ENCODE measurements at regions not wholly inside any gene's neighbourhood (a gene's known extent, or its start where the extent isn't known, plus 50 kb on each side); places are given as distances from the start of the nearest gene placed in this dataset.
"Not testable (repeated sequence)": the region's sequence is repeated elsewhere in the genome, so short reads cannot be mapped to it uniquely, and the experiment has no call there.

DNA sequence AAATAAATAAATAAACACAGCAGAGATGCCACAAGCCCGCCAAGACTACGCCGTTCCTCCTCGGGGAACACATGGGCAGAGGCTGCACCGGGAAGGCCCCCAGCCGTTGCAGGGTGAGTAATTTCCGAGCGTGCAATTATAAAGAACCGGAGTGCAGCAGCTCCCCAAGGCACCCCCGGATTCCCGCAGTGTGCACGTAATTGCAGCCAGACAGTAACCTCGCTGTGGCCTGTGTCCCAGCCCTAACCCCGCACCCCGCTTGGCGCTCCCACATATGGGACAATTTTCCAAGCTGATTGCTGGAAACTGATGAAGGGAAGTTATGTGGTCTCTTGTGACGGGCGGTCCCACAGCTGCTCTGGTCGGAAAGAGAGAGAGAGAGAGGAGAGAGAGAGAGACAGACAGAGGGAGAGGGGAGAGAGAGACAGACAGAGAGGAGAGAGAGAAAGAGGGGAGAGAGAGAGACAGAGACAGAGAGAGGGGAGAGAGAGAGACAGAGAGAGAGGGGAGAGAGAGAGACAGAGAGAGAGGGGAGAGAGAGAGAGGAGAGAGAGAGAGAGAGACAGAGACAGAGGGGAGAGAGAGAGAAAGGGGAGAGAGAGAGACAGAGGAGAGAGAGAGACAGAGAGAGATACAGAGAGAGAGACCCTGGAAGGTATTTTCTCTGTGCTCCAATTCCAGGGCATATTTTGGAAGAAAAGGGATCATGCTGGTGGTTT lies 275.4 kb downstream of the SHOX start:
- Histone ChIP-seq H3K27me3 (ENCODE audit: insufficient read depth, low read length) (no peaks in the 10 kb centered on the region), H2AFZ (ENCODE audit: low read depth, low read length) (no peak overlapping the region), H3K4me1 (ENCODE audit: insufficient read depth, low read length) (no peaks in the 10 kb centered on the region)

DNA sequence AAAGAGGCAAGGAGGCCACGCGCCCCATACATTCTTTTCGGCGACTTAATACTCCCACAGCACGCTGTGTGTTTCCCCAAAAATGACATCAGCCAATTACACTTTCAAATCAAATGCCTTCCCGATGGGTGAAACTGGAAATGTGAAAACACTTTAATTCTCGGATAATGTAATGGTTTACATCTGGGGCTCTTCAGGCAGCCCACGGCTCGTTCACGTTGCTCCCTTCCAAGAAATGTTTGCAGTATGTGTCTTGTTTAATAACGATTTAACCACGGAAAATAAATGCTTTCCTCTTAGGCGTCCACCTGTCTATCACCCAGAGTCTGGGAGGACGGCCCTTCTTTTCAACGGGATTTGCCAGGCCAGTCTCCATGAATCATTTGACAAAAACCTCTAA lies 272.5 kb downstream of the SHOX start:
- Histone ChIP-seq H3K4me3 (ENCODE audit: low read length) (no peak overlapping the region), H3K4me1 (ENCODE audit: insufficient read depth, low read length) (no peaks in the 10 kb centered on the region), H3K27me3 (ENCODE audit: insufficient read depth, low read length) (no peaks in the 10 kb centered on the region), H3K36me3 (ENCODE audit: insufficient read depth, low read length) (no peaks in the 10 kb centered on the region), H2AFZ (ENCODE audit: low read depth, low read length) (no peak overlapping the region), H3K9me3 (ENCODE audit: low read length) (no peaks in the 10 kb centered on the region)

More for the DNA sequence above, 275.4 kb downstream of the SHOX start:
- Histone ChIP-seq H3K9me3 (ENCODE audit: low read length) (no peaks in the 10 kb centered on the region), H3K36me3 (ENCODE audit: insufficient read depth, low read length) (no peaks in the 10 kb centered on the region), H3K4me3 (ENCODE audit: low read length) (no peak overlapping the region)

GRCh38 chrX:896256-896655 lies 265.7 kb downstream of the SHOX start:
- Histone ChIP-seq H3K27me3 (ENCODE audit: insufficient read depth, low read length) (no peaks in the 10 kb centered on the region), H3K36me3 (ENCODE audit: insufficient read depth, low read length) (no peaks in the 10 kb centered on the region), H3K9me3 (ENCODE audit: low read length) (no peaks in the 10 kb centered on the region), H2AFZ (ENCODE audit: low read depth, low read length) (no peak overlapping the region), H3K4me1 (ENCODE audit: insufficient read depth, low read length) (no peaks in the 10 kb centered on the region), H3K4me3 (ENCODE audit: low read length) (no peak overlapping the region)

DNA sequence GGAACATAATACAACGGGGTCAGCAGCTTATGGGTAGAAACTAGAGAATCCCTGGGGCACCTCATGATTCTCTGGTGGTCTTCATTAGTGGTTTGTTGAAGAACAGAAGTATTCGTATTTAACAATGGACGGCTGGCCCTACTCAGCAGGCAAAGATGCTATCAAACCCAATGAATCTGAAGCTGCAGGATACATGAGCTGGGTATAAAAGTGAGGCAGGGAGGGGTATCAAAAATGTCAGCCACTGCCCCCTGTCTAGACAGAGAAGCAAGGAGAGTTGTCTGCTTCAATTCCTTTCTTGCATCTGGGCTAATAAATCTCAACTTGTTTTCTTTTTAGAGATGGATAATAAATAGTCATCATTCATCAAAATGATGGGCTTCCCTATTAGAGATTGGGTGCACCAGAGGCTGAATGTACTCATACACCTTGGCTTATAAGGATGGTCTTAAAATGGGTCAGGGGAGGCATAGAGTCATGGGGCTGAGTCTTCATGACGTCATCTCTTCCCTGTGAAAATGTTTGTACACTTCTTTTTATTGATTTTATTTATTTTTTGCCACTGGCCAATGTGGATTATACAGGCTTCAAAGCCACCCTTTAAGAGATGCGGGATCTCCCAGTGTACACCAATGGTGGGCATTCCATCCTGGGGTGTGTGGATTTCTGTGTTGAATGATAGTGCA lies 259.5 kb downstream of the SHOX start:
- H3K4me3 ChIP-seq (ENCODE audit: low read length), result no peak overlapping the region
- no peaks in the 10 kb centered on the region for H3K4me1 ChIP-seq (ENCODE audit: insufficient read depth, low read length)
- no peak overlapping the region for H2AFZ ChIP-seq (ENCODE audit: low read depth, low read length)

DNA sequence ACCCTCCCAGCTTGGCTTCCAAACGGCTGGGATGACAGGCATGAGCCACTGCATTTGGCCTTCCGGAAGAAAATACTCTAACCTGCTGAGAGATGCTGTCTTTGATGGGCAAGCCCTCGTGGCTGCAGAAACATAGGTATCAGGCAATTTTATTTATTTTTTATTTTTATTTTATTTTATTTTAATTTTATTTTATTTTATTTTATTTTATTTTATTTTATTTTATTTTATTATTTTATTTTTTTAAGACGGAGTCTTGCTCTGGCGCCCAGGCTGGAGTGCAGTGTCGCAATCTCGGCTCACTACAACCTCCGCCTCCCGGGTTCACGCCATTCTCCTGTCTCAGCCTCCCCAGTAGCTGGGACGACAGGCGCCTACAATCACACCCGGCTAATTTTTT lies 257.1 kb downstream of the SHOX start:
- H2AFZ ChIP-seq (ENCODE audit: low read depth, low read length); H3K4me3 ChIP-seq (ENCODE audit: low read length); H3K36me3 ChIP-seq (ENCODE audit: insufficient read depth, low read length); H3K27me3 ChIP-seq (ENCODE audit: insufficient read depth, low read length); H3K9me3 ChIP-seq (ENCODE audit: low read length); H3K4me1 ChIP-seq (ENCODE audit: insufficient read depth, low read length): not testable (repeated sequence)

More for the DNA sequence above, 259.5 kb downstream of the SHOX start:
- H3K27me3 ChIP-seq (ENCODE audit: insufficient read depth, low read length), result no peaks in the 10 kb centered on the region
- peaks cover 7% of the 10 kb centered on the region for H3K9me3 ChIP-seq (ENCODE audit: low read length)
- H3K36me3 ChIP-seq (ENCODE audit: insufficient read depth, low read length), result no peaks in the 10 kb centered on the region

- H3K4me3 ChIP-seq (ENCODE audit: low read length), result no peak overlapping the region
- H3K4me1 ChIP-seq (ENCODE audit: insufficient read depth, low read length), result no peaks in the 10 kb centered on the region
- H3K27me3 ChIP-seq (ENCODE audit: insufficient read depth, low read length), result no peaks in the 10 kb centered on the region
- no peaks in the 10 kb centered on the region for H3K36me3 ChIP-seq (ENCODE audit: insufficient read depth, low read length)
- H2AFZ ChIP-seq (ENCODE audit: low read depth, low read length), result no peak overlapping the region
- H3K9me3 ChIP-seq (ENCODE audit: low read length), result no peaks in the 10 kb centered on the region
Observed at GRCh38 chrX:883588-883987, 253.0 kb downstream of the SHOX start.

DNA sequence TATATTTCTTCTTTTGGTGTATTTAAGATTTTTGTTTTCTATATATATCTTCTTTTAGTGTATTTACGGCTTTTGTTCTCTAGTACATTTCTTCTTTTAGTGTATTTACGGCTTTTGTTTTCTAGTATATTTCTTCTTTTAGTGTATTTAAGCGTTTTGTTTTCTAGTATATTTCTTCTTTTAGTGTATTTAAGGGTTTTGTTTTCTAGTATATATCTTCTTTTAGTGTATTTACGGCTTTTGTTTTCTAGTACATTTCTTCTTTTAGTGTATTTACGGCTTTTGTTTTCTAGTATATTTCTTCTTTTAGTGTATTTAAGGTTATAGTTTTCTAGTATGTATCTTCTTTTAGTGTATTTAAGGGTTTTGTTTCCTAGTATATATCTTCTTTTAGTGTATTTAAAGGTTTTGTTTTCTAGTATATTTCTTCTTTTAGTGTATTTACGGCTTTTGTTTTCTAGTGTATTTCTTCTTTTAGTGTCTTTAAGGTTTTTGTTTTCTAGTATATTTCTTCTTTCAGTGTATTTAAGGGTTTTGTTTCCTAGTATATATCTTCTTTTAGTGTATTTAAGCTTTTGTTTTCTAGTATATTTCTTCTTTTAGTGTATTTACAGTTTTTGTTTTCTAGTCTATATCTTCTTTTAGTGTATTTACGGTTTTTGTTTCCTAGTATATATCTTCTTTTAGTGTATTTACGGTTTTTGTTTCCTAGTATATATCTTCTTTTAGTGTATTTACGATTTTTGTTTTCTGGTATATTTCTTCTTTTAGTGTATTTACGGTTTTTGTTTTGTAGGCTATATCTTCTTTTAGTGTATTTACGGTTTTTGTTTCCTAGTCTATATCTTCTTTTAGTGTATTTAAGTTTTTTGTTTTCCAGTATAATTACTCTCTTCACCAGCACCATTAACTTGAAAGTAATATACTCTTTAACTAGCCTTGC lies 249.4 kb downstream of the SHOX start:
- not testable (repeated sequence) for H3K36me3 ChIP-seq (ENCODE audit: insufficient read depth, low read length); H2AFZ ChIP-seq (ENCODE audit: low read depth, low read length); H3K4me3 ChIP-seq (ENCODE audit: low read length); H3K9me3 ChIP-seq (ENCODE audit: low read length); H3K4me1 ChIP-seq (ENCODE audit: insufficient read depth, low read length); H3K27me3 ChIP-seq (ENCODE audit: insufficient read depth, low read length)

DNA sequence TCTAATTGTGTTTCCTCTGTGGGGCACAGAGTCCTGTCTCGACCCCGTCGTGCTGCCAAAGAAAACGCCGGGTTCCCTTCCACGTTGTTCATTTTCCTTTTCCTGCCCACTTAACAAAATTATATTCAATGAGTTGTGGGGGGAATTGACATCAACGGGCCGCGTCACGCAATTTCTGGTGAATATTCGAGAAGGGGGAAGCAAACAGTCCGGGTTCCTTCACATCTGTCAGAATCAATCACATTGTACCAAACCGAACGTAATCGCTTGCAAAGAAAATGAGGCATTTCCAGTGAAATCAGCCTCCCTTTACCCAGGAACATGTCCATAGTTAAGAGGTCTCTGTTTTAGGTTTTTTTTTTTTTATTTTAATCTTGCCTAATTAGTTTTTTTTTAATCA lies 243.5 kb downstream of the SHOX start:
- Histone ChIP-seq H3K4me3 (ENCODE audit: low read length) (no peak overlapping the region), H3K4me1 (ENCODE audit: insufficient read depth, low read length) (no peaks in the 10 kb centered on the region), H2AFZ (ENCODE audit: low read depth, low read length) (no peak overlapping the region), H3K36me3 (ENCODE audit: insufficient read depth, low read length) (no peaks in the 10 kb centered on the region), H3K9me3 (ENCODE audit: low read length) (no peaks in the 10 kb centered on the region), H3K27me3 (ENCODE audit: insufficient read depth, low read length) (no peaks in the 10 kb centered on the region)

- Histone ChIP-seq H3K9me3 (ENCODE audit: low read length) (no peaks in the 10 kb centered on the region), H2AFZ (ENCODE audit: low read depth, low read length) (no peak overlapping the region), H3K4me3 (ENCODE audit: low read length) (no peak overlapping the region), H3K36me3 (ENCODE audit: insufficient read depth, low read length) (no peaks in the 10 kb centered on the region), H3K27me3 (ENCODE audit: insufficient read depth, low read length) (no peaks in the 10 kb centered on the region), H3K4me1 (ENCODE audit: insufficient read depth, low read length) (no peaks in the 10 kb centered on the region)
Observed at GRCh38 chrX:873016-873415, 242.4 kb downstream of the SHOX start.

- no peaks in the 10 kb centered on the region for H3K9me3 ChIP-seq (ENCODE audit: low read length)
- H3K4me1 ChIP-seq (ENCODE audit: insufficient read depth, low read length), result no peaks in the 10 kb centered on the region
- H3K4me3 ChIP-seq (ENCODE audit: low read length), result no peak overlapping the region
- no peak overlapping the region for H2AFZ ChIP-seq (ENCODE audit: low read depth, low read length)
- H3K27me3 ChIP-seq (ENCODE audit: insufficient read depth, low read length), result no peaks in the 10 kb centered on the region
- no peaks in the 10 kb centered on the region for H3K36me3 ChIP-seq (ENCODE audit: insufficient read depth, low read length)
Observed at GRCh38 chrX:872090-872489, 241.5 kb downstream of the SHOX start.

DNA sequence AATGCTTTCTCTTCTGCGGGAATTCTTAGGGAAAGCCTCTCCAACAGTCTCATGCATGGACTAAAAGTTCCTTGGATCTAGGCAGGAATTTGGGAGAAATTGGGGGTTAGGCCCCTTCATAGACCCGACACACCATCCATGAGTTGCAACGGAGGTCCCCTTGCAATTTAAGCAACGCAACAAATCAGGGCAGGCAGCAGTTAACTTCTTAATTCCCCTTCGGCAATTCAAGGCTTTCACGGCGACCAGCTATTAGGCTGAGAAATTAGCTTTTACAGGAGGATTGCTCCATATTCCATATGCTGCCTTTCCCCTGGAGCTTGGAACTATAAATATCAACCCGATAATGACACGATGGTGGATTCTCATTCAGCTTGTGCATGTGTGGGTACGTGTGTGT lies 241.0 kb downstream of the SHOX start:
- H3K36me3 ChIP-seq (ENCODE audit: insufficient read depth, low read length), result no peaks in the 10 kb centered on the region
- H3K4me1 ChIP-seq (ENCODE audit: insufficient read depth, low read length), result no peaks in the 10 kb centered on the region
- no peak overlapping the region for H2AFZ ChIP-seq (ENCODE audit: low read depth, low read length)
- H3K27me3 ChIP-seq (ENCODE audit: insufficient read depth, low read length), result no peaks in the 10 kb centered on the region
- H3K9me3 ChIP-seq (ENCODE audit: low read length), result no peaks in the 10 kb centered on the region
- H3K4me3 ChIP-seq (ENCODE audit: low read length), result no peak overlapping the region

- Histone ChIP-seq H3K4me3 (ENCODE audit: low read length) (no peak overlapping the region), H3K9me3 (ENCODE audit: low read length) (no peaks in the 10 kb centered on the region), H3K27me3 (ENCODE audit: insufficient read depth, low read length) (no peaks in the 10 kb centered on the region), H3K4me1 (ENCODE audit: insufficient read depth, low read length) (no peaks in the 10 kb centered on the region), H3K36me3 (ENCODE audit: insufficient read depth, low read length) (no peaks in the 10 kb centered on the region), H2AFZ (ENCODE audit: low read depth, low read length) (no peak overlapping the region)
Observed at GRCh38 chrX:867966-868647, 237.5 kb downstream of the SHOX start.

GRCh38 chrX:867502-867901 lies 236.9 kb downstream of the SHOX start:
- no peaks in the 10 kb centered on the region for H3K4me1 ChIP-seq (ENCODE audit: insufficient read depth, low read length)
- H3K9me3 ChIP-seq (ENCODE audit: low read length), result no peaks in the 10 kb centered on the region
- H3K36me3 ChIP-seq (ENCODE audit: insufficient read depth, low read length), result no peaks in the 10 kb centered on the region
- H2AFZ ChIP-seq (ENCODE audit: low read depth, low read length), result no peak overlapping the region
- no peak overlapping the region for H3K4me3 ChIP-seq (ENCODE audit: low read length)
- no peaks in the 10 kb centered on the region for H3K27me3 ChIP-seq (ENCODE audit: insufficient read depth, low read length)
